22Rv1 (cell line): ENCODE measurements at regions not wholly inside any gene's neighbourhood (a gene's known extent, or its start where the extent isn't known, plus 50 kb on each side); places are given as distances from the start of the nearest gene placed in this dataset.
"Not testable (repeated sequence)": the region's sequence is repeated elsewhere in the genome, so short reads cannot be mapped to it uniquely, and the experiment has no call there.

Experiments
- ZFX ChIP-seq: fragments of 450-650 bp; IDR thresholded peaks from 2 replicates; pipeline ENCODE4 v1.6.1; 2017; ENCODE audit warnings: antibody characterized with exemption, borderline replicate concordance
- TF ChIP-seq, protein P1 (sequence below): fragments of 450-650 bp; IDR thresholded peaks from 2 replicates; pipeline ENCODE4 v1.5.1; 2017; ENCODE audit warnings: mild to moderate bottlenecking

- TF ChIP-seq, protein P1, sequence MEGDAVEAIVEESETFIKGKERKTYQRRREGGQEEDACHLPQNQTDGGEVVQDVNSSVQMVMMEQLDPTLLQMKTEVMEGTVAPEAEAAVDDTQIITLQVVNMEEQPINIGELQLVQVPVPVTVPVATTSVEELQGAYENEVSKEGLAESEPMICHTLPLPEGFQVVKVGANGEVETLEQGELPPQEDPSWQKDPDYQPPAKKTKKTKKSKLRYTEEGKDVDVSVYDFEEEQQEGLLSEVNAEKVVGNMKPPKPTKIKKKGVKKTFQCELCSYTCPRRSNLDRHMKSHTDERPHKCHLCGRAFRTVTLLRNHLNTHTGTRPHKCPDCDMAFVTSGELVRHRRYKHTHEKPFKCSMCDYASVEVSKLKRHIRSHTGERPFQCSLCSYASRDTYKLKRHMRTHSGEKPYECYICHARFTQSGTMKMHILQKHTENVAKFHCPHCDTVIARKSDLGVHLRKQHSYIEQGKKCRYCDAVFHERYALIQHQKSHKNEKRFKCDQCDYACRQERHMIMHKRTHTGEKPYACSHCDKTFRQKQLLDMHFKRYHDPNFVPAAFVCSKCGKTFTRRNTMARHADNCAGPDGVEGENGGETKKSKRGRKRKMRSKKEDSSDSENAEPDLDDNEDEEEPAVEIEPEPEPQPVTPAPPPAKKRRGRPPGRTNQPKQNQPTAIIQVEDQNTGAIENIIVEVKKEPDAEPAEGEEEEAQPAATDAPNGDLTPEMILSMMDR: not testable (repeated sequence)
- not testable (repeated sequence) for TF ChIP-seq ZFX
Observed at GRCh38 chr4:153866766-153867165, 77.9 kb upstream of the SFRP2 start.
